K562 (cell line): ENCODE measurements at regions not wholly inside any gene's neighbourhood (a gene's known extent, or its start where the extent isn't known, plus 50 kb on each side); places are given as distances from the start of the nearest gene placed in this dataset.

Experiments
- CREB1 ChIP-seq, 2 experiments: sonication (generic) in 1 of 2; formaldehyde crosslinking in 1 of 2; IDR thresholded peaks; 2 replicates each; pipeline versions ENCODE4 v1.6.1 to v1.8.0; 2012 to 2022; ENCODE audit warnings: inconsistent platforms in 1 of 2, mild to moderate bottlenecking in 1 of 2, missing genetic modification reagents in 1 of 2, moderate library complexity in 1 of 2
- CTCF ChIP-seq, 3 experiments: IDR thresholded peaks in 2 of 3; conservative IDR thresholded peaks in 1 of 3; 2 replicates each; pipeline ENCODE4 v1.5.1; 2011 to 2012; ENCODE audit warnings: low read length in 3 of 3, mild to moderate bottlenecking in 3 of 3, control low read depth in 2 of 3, improper control_type of control experiment in 1 of 3, inconsistent platforms in 1 of 3, low read depth in 1 of 3, mixed read lengths in 1 of 3, moderate library complexity in 1 of 3; ENCODE audit not compliant: insufficient read depth in 2 of 3
- EZH2 ChIP-seq: IDR thresholded peaks from 2 replicates; pipeline ENCODE4 v1.6.1; 2012; ENCODE audit warnings: low read depth, mild to moderate bottlenecking, inconsistent platforms, low read length, borderline replicate concordance
- HBP1 ChIP-seq: fragments of 450-650 bp; formaldehyde crosslinking; IDR thresholded peaks from 2 replicates; pipeline ENCODE4 v1.4.0; 2022; ENCODE audit warnings: missing genetic modification characterization
- PKNOX1 ChIP-seq: fragments of 450-650 bp; IDR thresholded peaks from 2 replicates; pipeline ENCODE4 v1.6.1; 2016
- POLR3G ChIP-seq: IDR thresholded peaks from 2 replicates; pipeline ENCODE4 v1.6.1; 2011; ENCODE audit not compliant: insufficient read length, insufficient replicate concordance; ENCODE audit errors: extremely low read depth
- SETDB1 ChIP-seq: IDR thresholded peaks from one replicate; pipeline ENCODE4 v1.6.1; 2012; ENCODE audit warnings: low read length, control low read depth, inconsistent platforms
- TF ChIP-seq, protein P1 (sequence below): sonication (generic); formaldehyde crosslinking; IDR thresholded peaks from 2 replicates; pipeline ENCODE4 v1.9.0; 2022; ENCODE audit warnings: mild to moderate bottlenecking, missing genetic modification reagents
- TF ChIP-seq, protein P2 (sequence below): sonication (generic); formaldehyde crosslinking; IDR thresholded peaks from 2 replicates; pipeline ENCODE4 v1.9.0; 2022; ENCODE audit warnings: mild to moderate bottlenecking, missing genetic modification reagents

- TF ChIP-seq HBP1 (CRISPR knock-in tag) (no peak), CREB1 (IDR thresholded peaks at IDR 0.05) (no peak), CREB1 (CRISPR knock-in tag; IDR thresholded peaks at IDR 0.05) (no peak), POLR3G (no peak), CTCF (IDR thresholded peaks at IDR 0.05 in 2 of 3, conservative IDR thresholded peaks at IDR 0.05 in 1 of 3; ENCODE audit: insufficient read depth in 2 of 3, low read depth in 1 of 3, low read length in 3 of 3) (no peak), SETDB1 (no peak), EZH2 (no peak), PKNOX1 (no peak)
- TF ChIP-seq, protein P1, sequence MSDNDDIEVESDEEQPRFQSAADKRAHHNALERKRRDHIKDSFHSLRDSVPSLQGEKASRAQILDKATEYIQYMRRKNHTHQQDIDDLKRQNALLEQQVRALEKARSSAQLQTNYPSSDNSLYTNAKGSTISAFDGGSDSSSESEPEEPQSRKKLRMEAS (CRISPR knock-in tag) = no peak
- TF ChIP-seq, protein P2, sequence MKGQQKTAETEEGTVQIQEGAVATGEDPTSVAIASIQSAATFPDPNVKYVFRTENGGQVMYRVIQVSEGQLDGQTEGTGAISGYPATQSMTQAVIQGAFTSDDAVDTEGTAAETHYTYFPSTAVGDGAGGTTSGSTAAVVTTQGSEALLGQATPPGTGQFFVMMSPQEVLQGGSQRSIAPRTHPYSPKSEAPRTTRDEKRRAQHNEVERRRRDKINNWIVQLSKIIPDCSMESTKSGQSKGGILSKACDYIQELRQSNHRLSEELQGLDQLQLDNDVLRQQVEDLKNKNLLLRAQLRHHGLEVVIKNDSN (CRISPR knock-in tag) = no peak
These were observed 388.5 kb downstream of the PLPP3 start for GRCh38 chr1:56190806-56191365.
